A673 (cell line): ENCODE measurements at regions not wholly inside any gene's neighbourhood (a gene's known extent, or its start where the extent isn't known, plus 50 kb on each side); places are given as distances from the start of the nearest gene placed in this dataset.

ENCODE experiments used
- BruUV-seq: library from RNA; stranded (reverse); fragments of 400-500 nt; replicated peaks from 2 replicates; lab custom pipeline; 2021; lab: Mats Ljungman, UMichigan
- CTCF ChIA-PET: fragments of 300-600 bp; sonication (Branson Sonifier 250); formaldehyde crosslinking; loops from one replicate; lab custom pipeline; 2022; ENCODE audit warnings: antibody characterized with exemption; lab: Charles Lee
- POLR2A ChIA-PET: fragments of 300-600 bp; sonication (Branson Sonifier 250); formaldehyde crosslinking; loops from one replicate; lab custom pipeline; 2022; ENCODE audit warnings: antibody characterized with exemption; ENCODE audit not compliant: low non-redundant PET; lab: Charles Lee
- DNase-seq: peaks from one replicate; pipeline ENCODE4 v3.0.0-alpha.2; 2015; ENCODE audit warnings: low spot score
- H3K27ac ChIP-seq: fragments of 200-600 bp; sonication (generic); 2 replicates; pipeline ENCODE4 v1.5.1; 2016; ENCODE audit warnings: mixed run types, low read depth, mild to moderate bottlenecking, mixed read lengths, antibody characterized with exemption, low read length; ENCODE audit not compliant: poor library complexity, severe bottlenecking
- H3K27me3 ChIP-seq: fragments of 200-600 bp; sonication (generic); replicated peaks from 2 replicates; pipeline ENCODE4 v1.6.1; 2017; ENCODE audit warnings: mixed run types, low read depth, mild to moderate bottlenecking, mixed read lengths, antibody characterized with exemption, low read length; ENCODE audit not compliant: insufficient read depth, poor library complexity
- H3K36me3 ChIP-seq: fragments of 200-600 bp; sonication (generic); 2 replicates; pipeline ENCODE4 v1.6.1; 2016; ENCODE audit warnings: mixed run types, mild to moderate bottlenecking, mixed read lengths, antibody characterized with exemption, low read length; ENCODE audit not compliant: insufficient read depth, poor library complexity, severe bottlenecking
- H3K4me1 ChIP-seq: fragments of 200-600 bp; sonication (generic); 2 replicates; pipeline ENCODE4 v1.6.1; 2017; ENCODE audit warnings: mixed run types, mild to moderate bottlenecking, mixed read lengths, antibody characterized with exemption, low read length; ENCODE audit not compliant: insufficient read depth, poor library complexity, severe bottlenecking
- H3K4me3 ChIP-seq: fragments of 200-600 bp; sonication (generic); 2 replicates; pipeline ENCODE4 v1.5.1; 2016; ENCODE audit warnings: low read depth, mixed run types, mild to moderate bottlenecking, mixed read lengths, low read length; ENCODE audit not compliant: poor library complexity, severe bottlenecking
- H3K9me3 ChIP-seq: fragments of 200-600 bp; sonication (generic); 2 replicates; pipeline ENCODE4 v1.6.1; 2016; ENCODE audit warnings: mixed run types, low read depth, mild to moderate bottlenecking, mixed read lengths, antibody characterized with exemption, low read length; ENCODE audit not compliant: poor library complexity, severe bottlenecking
- CTCF ChIP-seq: fragments of 300-800, 200-600 bp; sonication (generic); conservative IDR thresholded peaks from 2 replicates; pipeline ENCODE4 v1.5.1; 2017; ENCODE audit warnings: low read depth, mild to moderate bottlenecking, antibody characterized with exemption, low read length, moderate library complexity, mixed read lengths
- EZH2 ChIP-seq: fragments of 200-600 bp; sonication (generic); IDR thresholded peaks from 2 replicates; pipeline ENCODE4 v1.6.1; 2017; ENCODE audit warnings: borderline replicate concordance, low read depth, mild to moderate bottlenecking, mixed read lengths, antibody characterized with exemption, low read length; ENCODE audit not compliant: poor library complexity, severe bottlenecking
- intact Hi-C: fragments of 100-400 bp; cut with micrococcal nuclease; formaldehyde crosslinking; loops from one replicate; pipeline ENCODE4 v1.10.0; 2022; ENCODE audit not compliant: unreplicated experiment

DNA sequence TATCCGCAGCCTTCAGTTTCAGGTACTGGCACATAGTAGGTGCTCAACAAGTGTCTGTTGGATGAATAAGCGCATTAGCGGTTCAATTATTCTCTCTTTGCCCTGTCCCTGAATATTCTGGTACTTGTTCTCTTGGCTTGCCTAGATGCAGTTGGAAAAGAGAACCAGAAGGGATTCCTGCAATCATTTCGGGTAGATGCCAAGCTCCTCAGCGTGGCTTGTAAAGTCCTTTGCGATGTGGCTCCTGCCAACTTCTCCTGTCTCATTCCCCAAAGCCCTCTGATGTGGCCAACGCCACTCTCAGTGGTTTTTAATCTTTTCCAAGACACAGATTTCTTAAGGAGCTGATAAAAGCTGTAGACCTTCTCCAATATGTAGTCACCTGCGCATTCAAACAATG, 230.3 kb downstream of the SUDS3 start:
- Histone ChIP-seq H3K36me3 (no peaks in the 10 kb centered on the region), H3K9me3 (no peaks in the 10 kb centered on the region), H3K27me3 (peaks cover 47% of the 10 kb centered on the region), H3K4me1 (no peaks in the 10 kb centered on the region), H3K4me3 (no peak overlapping the region), H3K27ac (no peak overlapping the region)
- TF ChIP-seq CTCF (no peak), EZH2 (no peak)
- DNase-seq: no peak
- intact Hi-C loops: no loop called here
- no TSS peak for BruUV-seq
- ChIA-PET POLR2A (interaction anchor here (0.6 kb wide), 1 partner anchor 528 kb away, joined by 5 read pairs; no protein-coding TSS in a partner anchor), CTCF (no interaction called here)

DNA sequence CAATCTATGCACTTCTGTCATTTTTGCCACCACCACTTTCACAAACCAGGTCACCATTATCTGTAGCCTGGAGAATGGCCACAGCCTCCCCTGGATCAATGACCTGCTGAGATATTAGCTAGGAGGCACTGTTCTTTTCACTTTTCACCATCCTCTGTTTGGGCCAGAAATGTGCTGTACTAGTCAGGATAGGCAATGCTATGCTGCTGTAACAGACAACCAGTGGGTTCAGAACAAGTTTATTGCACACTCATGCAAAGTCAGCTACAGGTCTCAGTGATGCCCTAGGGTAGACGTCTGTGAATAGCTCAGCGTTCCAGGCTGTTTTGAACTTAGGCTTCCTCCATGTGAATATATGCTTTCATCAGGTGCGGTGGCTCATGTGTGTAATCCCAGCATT, 231.5 kb downstream of the SUDS3 start:
- CTCF ChIA-PET: no interaction called here
- Histone ChIP-seq H3K4me1 (no peaks in the 10 kb centered on the region), H3K4me3 (no peak overlapping the region), H3K36me3 (no peaks in the 10 kb centered on the region), H3K9me3 (no peaks in the 10 kb centered on the region), H3K27me3 (peaks cover 46% of the 10 kb centered on the region), H3K27ac (no peak overlapping the region)
- POLR2A ChIA-PET: interaction anchor here (0.6 to 0.7 kb wide), 2 partner anchors 10 to 315 kb away, joined by 5 to 16 read pairs; no protein-coding TSS in a partner anchor
- DNase-seq: no peak
- TF ChIP-seq CTCF (no peak), EZH2 (no peak)
- intact Hi-C loops: no loop called here
- BruUV-seq: no TSS peak

- no peak for DNase-seq
- POLR2A ChIA-PET: no interaction called here
- BruUV-seq: no TSS peak
- Histone ChIP-seq H3K4me3 (no peak overlapping the region), H3K9me3 (no peaks in the 10 kb centered on the region), H3K27me3 (peaks cover 38% of the 10 kb centered on the region), H3K27ac (no peak overlapping the region), H3K36me3 (no peaks in the 10 kb centered on the region), H3K4me1 (no peaks in the 10 kb centered on the region)
- CTCF ChIA-PET: interaction anchor here (0.6 kb wide), 1 partner anchor 446 kb away, joined by 3 read pairs; no protein-coding TSS in a partner anchor
- intact Hi-C loops: no loop called here
- TF ChIP-seq EZH2 (no peak), CTCF (no peak)
These were observed 232.5 kb downstream of the SUDS3 start for GRCh38 chr12:118608770-118609344.
